LNCAP (cell line): ENCODE measurements at regions not wholly inside any gene's neighbourhood (a gene's known extent, or its start where the extent isn't known, plus 50 kb on each side); places are given as distances from the start of the nearest gene placed in this dataset.

Experiments
- TF ChIP-seq, protein P1 (sequence below): fragments of 450-650 bp; IDR thresholded peaks from 2 replicates; pipeline ENCODE4 v1.5.1; 2017; ENCODE audit warnings: mild to moderate bottlenecking

DNA sequence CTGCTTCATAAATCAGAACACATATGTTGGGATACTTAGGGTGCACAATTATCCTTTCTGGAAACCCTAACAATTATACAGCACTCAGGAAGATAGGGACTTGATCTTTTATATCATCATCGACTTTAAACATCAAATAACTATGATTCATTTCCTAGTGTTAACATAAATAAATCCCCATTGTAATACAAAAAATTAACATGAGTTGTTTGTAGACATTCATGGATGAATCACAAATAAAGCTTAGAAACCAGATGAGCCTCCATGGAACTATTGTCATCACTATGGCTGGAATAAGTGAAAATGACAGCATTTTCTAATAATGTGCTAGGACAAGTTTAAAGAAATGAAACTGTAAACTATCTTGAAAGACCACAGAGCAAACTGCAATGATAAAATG is 821.7 kb downstream of the GATA3 start:
- TF ChIP-seq, protein P1, sequence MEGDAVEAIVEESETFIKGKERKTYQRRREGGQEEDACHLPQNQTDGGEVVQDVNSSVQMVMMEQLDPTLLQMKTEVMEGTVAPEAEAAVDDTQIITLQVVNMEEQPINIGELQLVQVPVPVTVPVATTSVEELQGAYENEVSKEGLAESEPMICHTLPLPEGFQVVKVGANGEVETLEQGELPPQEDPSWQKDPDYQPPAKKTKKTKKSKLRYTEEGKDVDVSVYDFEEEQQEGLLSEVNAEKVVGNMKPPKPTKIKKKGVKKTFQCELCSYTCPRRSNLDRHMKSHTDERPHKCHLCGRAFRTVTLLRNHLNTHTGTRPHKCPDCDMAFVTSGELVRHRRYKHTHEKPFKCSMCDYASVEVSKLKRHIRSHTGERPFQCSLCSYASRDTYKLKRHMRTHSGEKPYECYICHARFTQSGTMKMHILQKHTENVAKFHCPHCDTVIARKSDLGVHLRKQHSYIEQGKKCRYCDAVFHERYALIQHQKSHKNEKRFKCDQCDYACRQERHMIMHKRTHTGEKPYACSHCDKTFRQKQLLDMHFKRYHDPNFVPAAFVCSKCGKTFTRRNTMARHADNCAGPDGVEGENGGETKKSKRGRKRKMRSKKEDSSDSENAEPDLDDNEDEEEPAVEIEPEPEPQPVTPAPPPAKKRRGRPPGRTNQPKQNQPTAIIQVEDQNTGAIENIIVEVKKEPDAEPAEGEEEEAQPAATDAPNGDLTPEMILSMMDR: no peak

DNA sequence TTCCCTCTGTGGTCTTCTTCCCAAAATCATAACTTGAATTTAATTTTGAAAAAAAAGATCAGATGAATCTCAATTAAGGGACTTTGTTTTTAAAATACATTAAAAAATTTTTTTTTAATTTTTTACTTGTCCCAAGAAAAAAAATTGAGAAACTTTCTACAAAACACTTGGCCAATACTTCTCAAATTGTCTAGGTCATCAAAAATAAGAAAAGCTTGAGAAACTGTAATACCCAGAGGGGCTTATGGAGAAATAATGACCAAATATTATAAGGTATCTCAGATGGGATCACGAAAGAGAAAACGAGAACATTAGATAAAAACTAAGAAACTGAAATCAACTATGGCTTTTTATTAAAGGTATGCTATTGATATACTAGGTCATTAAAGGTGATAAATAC is 835.0 kb downstream of the GATA3 start:
- TF ChIP-seq, protein P1: no peak

DNA sequence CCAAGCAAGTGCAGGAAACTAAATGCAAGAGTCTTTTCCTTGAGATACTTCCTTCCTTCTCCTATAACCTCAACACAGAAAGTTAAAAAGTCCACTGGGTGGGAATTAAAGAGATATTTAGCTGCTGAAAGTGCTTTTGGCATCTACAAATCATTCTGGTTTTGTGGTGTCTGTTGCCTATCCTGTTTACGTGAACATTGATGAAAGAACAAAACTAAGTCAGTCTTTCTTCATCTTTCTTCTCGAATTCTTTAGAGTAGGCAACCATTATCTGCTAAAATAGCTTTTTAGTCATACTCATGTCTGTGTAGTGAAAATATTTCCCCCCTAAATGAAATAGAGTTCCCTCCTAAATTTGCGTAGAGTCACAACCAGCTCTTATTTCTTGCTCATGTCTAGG is 838.6 kb downstream of the GATA3 start:
- TF ChIP-seq, protein P1: no peak

DNA sequence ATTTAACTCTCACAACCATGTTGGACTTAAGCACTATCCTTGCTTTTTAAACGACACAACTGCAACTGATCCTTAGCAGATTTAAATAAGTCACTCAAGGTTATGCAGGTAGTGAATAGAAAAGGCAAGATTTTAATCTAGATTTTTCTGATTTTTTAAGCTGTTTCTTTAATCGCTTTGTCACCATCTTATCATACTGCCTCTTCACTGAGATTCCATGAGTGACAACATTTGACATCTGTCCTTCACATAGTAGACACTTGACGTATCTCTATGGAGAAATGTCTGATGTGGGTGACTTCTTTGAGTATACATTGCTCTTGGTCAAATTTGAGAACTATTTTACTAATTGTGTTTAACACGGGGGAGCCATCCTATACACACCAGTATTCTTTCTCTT is 839.7 kb downstream of the GATA3 start:
- TF ChIP-seq, protein P1: no peak

DNA sequence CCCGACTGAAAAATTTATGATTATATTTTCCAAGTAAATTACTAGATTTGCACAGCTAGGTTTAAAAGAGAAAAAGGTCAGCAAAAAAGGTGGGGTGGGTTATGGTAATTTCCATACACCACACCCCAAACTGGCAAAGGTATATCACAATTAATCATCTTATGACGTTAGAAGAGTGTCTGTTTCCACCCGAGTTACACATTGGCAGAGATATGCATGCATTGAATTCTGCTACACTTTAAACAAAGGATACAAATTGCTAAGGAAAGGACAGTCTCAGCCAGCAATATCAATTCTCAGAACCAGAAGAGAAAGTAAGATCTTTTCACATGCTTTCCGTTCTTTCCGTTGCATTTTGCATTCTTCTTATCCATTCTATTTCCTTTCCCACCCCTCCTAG is 843.3 kb downstream of the GATA3 start:
- TF ChIP-seq, protein P1: no peak

DNA sequence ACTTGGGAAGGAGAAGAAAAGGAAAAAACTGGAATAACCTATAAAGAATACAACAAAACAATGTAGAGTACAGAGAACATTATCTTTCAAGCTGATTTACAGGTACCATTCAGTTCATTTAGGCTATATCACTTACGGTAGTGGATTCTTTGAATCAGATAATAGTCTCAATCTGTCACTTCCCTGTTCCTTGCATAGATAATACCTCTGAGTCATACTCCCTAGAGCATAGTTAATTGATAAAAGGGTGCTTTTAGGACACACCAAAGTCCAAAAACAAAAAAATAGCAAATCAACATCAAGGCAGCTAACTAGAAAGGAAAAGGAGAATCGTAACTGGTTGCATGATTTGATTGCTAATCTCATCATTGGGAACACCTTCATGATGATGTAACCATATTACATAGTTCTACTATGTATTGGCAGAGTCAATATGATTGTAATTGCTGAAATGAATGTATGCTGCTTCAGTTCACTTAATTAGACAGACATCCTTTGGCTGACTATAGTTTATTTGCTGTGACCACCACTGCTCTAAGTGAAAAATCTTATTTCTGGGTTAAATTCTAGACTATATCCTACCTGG is 844.4 kb downstream of the GATA3 start:
- TF ChIP-seq, protein P1: no peak

DNA sequence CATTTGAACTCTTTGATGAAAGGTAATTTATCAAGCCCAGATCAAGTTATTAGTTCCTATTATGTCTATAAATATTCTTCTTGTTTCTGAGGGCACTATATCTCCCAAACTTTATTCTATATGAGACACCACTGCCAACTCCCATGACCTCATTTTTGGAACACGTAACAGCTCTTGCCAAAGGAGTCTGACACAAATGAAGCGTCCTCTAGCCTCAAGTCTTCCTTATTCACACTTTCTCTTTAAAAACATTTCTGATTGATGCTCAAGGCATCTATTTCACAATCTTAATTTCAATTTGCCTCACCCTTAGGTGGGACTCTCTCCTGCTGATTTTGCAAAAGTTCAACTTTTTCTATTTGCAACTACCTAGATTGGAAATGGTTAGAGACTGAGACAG is 848.4 kb downstream of the GATA3 start:
- TF ChIP-seq, protein P1: no peak

DNA sequence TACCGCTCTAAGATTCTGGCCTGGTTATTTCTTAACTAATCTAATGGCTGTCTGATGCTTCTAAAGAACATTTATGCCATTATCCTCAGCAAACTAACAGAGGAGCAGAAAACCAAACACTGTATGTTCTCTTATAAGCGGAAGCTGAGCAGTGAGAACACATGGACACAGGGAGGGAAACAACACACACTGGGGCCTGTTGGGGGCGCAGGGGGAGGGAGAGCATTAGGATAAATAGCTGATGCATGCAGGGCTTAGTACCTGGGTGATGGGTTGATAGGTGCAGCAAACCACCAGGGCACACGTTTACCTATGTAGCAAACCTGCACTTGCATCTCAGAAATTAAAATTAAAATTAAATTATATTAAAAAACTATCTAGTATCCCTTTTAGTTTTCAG is 853.5 kb downstream of the GATA3 start:
- TF ChIP-seq, protein P1: no peak
